22Rv1 (cell line): ENCODE measurements at regions not wholly inside any gene's neighbourhood (a gene's known extent, or its start where the extent isn't known, plus 50 kb on each side); places are given as distances from the start of the nearest gene placed in this dataset.

Source experiments
- CTCF ChIP-seq: fragments of 450-650 bp; IDR thresholded peaks from 2 replicates; pipeline ENCODE4 v1.5.1; 2017; ENCODE audit warnings: mild to moderate bottlenecking
- ZFX ChIP-seq: fragments of 450-650 bp; IDR thresholded peaks from 2 replicates; pipeline ENCODE4 v1.6.1; 2017; ENCODE audit warnings: antibody characterized with exemption, borderline replicate concordance

GRCh38 chr7:152956006-152956405 lies 196.5 kb downstream of the ACTR3B start:
- TF ChIP-seq CTCF: no peak
- TF ChIP-seq ZFX: no peak
